Ectodermal cell (in vitro differentiated cells): ENCODE measurements at regions not wholly inside any gene's neighbourhood (a gene's known extent, or its start where the extent isn't known, plus 50 kb on each side); places are given as distances from the start of the nearest gene placed in this dataset.
"Not testable (repeated sequence)": the region's sequence is repeated elsewhere in the genome, so short reads cannot be mapped to it uniquely, and the experiment has no call there.

Experiments
- H3K27ac ChIP-seq: 2 replicates; pipeline ENCODE4 v1.7.0; 2013; ENCODE audit warnings: mild to moderate bottlenecking, low read depth, low read length; ENCODE audit not compliant: insufficient read depth, poor library complexity, severe bottlenecking
- H3K27me3 ChIP-seq: 2 replicates; pipeline ENCODE4 v1.7.0; 2013; ENCODE audit warnings: mild to moderate bottlenecking, low read length; ENCODE audit not compliant: insufficient read depth, control insufficient read depth, poor library complexity, severe bottlenecking
- H3K36me3 ChIP-seq: one replicate; pipeline ENCODE4 v1.7.0; 2013; ENCODE audit warnings: low read length; ENCODE audit not compliant: control insufficient read depth, insufficient read depth
- H3K4me1 ChIP-seq: one replicate; pipeline ENCODE4 v1.7.0; 2013; ENCODE audit warnings: low read length; ENCODE audit not compliant: control insufficient read depth, insufficient read depth
- H3K4me3 ChIP-seq: 2 replicates; pipeline ENCODE4 v1.7.0; 2013; ENCODE audit warnings: low read depth, low read length, control low read depth; ENCODE audit not compliant: insufficient read depth
- H3K9me3 ChIP-seq: 2 replicates; pipeline ENCODE4 v1.7.0; 2013; ENCODE audit warnings: mild to moderate bottlenecking, low read length, moderate library complexity; ENCODE audit not compliant: control insufficient read depth
- WGBS, 2 experiments: methylation state at CpG; one replicate each; pipeline ENCODE4 v1.1.7; 2013; ENCODE audit warnings: missing lambda C conversion rate in 2 of 2; 5-methylcytosine and 5-hydroxymethylcytosine counted together

DNA sequence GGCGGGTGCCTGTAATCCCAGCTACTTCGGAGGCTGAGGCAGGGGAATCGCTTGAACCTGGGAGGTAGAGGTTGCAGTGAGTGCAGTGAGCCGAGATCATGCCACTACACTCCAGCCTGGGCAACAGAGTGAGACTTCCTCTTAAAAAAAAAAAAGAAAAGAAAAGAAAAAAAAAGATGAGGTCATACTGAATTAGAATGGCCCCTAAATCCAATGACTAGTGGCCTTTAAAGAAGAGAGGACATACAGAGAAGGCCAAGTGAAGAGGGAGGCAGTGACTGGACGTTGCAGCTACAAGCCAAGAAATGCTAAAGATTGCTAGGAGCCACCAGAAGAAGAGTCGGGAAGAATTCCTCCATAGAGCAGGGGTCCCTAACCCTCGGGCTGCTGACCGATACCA, 76.9 kb upstream of the TIAM1 start:
- peaks cover 17% of the 10 kb centered on the region for H3K4me1 ChIP-seq
- no peaks in the 10 kb centered on the region for H3K9me3 ChIP-seq
- H3K27me3 ChIP-seq, result no peaks in the 10 kb centered on the region
- WGBS, 2 experiments, result 95 to 96% methylated on average over 8 of the region's 8 CpGs
- H3K27ac ChIP-seq, result no peak overlapping the region
- no peaks in the 10 kb centered on the region for H3K36me3 ChIP-seq
- no peak overlapping the region for H3K4me3 ChIP-seq

DNA sequence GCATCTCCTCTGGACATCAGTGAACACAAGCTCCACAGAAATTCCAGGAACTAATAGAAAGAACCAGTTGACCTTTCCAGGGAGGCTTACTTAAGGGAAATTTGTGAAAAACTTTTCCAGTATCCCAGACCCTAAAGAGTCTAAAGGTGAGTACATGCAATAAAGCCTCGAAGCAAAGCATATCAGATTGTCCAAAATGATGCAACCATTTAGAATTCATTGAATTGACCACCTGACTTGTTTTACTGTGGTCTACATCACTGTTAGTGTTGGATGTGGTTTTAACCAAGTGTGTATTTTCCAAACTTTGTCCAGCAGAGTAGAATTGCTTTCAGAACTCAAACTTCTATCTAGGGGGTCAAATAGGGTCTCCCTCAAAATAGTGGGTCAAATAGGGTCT, 76.3 kb upstream of the TIAM1 start:
- Histone ChIP-seq H3K4me1 (peaks cover 16% of the 10 kb centered on the region), H3K9me3 (no peaks in the 10 kb centered on the region), H3K27me3 (no peaks in the 10 kb centered on the region), H3K36me3 (no peaks in the 10 kb centered on the region), H3K4me3 (no peak overlapping the region), H3K27ac (no peak overlapping the region)
- WGBS, 2 experiments, result 92 to 100% methylated on average over 1 of the region's 1 CpG

DNA sequence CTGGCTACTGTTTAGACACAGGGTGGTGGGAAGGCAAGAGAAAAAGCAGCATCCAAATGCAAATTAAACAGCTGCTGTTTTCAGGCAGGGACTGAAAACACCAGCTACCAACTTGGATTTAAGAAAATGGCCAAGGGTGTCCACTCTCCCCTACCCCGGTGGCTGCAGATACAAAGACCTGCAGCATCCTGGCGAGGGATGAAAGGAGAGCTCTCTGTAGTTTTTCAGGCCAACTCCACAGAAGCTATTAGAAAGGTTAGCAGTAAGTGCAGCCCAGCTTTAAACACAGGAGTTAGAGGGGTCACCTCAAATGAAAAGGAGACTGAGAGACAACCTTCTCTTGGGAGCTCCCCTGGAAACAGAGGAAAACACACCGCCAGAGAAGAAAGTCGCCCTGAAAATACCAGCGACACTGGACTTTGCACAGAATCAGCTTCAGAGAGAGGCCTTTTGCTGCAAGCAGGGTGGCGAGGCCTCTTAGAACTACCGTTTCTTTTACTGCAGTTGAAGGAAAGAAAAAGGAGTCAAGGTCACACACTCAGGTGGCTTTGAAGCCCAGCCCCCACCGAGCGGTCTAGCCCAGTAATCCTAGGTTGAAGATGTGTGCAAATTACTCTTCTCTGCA, 74.4 kb upstream of the TIAM1 start:
- Histone ChIP-seq H3K27ac (peak overlapping the region; percentile 26), H3K9me3 (no peaks in the 10 kb centered on the region), H3K36me3 (no peaks in the 10 kb centered on the region), H3K4me1 (peaks cover 9% of the 10 kb centered on the region), H3K4me3 (no peak overlapping the region), H3K27me3 (no peaks in the 10 kb centered on the region)
- 78 to 79% methylated on average over 9 of the region's 9 CpGs for WGBS, 2 experiments

DNA sequence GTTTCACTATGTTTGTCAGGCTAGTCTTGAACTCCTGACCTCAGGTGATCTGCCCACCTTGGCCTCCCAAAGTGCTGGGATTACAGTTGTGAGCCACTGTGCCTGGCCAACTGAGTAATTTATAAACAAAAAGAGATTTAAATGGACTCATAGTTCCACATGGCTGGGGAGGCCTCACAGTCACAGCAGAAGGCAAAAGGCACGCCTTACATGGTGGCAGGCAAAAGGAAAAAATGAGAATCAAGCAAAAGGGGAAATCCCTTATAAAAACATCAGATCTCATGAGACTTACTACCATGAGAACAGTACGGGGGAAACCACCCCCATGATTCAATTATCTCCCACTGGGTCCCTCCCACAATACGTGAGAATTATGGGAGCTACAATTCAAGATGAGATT, 73.2 kb upstream of the TIAM1 start:
- 95 to 96% methylated on average over 3 of the region's 3 CpGs for WGBS, 2 experiments
- H3K36me3 ChIP-seq, H3K9me3 ChIP-seq, H3K4me3 ChIP-seq, H3K4me1 ChIP-seq, H3K27ac ChIP-seq, H3K27me3 ChIP-seq: not testable (repeated sequence)

DNA sequence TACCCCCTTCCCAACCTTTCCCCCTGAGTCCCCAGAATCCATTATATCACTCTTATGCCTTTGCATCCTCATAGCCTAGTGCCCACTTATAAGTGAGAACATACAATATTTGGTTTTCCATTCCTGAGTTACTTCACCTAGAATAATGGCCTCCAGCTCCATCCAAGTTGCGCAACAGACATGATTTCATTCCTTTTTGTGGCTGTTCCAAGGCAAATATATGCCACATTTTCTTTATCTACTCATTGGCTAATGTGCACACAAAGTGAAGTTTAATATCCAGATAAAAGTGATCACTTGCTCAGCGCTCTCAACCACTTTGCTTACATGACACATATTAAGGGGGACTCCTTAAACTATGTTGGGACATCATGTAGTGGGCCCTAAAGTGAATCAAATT, 72.4 kb upstream of the TIAM1 start:
- H3K4me1 ChIP-seq, result peaks cover 9% of the 10 kb centered on the region
- H3K27me3 ChIP-seq, result no peaks in the 10 kb centered on the region
- 97 to 99% methylated on average over 2 of the region's 2 CpGs for WGBS, 2 experiments
- no peak overlapping the region for H3K27ac ChIP-seq
- H3K9me3 ChIP-seq, result no peaks in the 10 kb centered on the region
- no peak overlapping the region for H3K4me3 ChIP-seq
- no peaks in the 10 kb centered on the region for H3K36me3 ChIP-seq

DNA sequence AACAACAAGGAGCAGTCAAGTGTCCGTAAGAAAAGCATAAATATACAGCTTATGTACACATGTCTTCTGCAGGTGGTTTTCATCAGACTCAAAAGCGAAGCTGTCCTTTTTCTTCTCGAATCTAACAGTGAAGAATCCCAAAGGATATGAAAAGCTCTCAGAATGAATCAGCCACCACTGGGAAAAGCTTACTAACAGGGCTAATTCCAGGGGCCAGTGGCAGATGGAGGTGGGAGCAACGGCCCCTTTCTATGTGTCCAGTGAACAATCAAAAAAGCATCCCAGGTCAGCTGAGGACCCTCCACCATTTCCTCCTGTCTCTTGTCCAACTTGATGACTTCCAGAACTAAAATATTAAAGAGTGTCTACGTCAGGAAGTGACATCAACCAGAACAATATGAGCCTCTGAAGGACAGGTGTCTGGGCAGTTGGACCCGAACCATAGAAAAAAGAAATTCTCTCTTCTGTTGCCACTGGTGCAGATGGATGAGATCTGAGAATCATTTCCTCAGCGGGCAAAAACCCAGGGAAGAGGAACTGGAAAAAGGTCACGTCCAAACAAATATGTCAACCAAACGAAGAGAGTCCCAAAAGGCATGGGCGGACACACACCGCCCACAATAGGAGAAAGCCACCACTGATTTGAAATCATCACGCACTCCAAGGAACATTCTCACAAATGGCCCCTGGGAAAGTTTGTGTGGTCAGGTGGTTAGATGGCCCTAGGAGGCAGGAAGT, 70.4 kb upstream of the TIAM1 start:
- WGBS, 2 experiments, result 94 to 95% methylated on average over 12 of the region's 12 CpGs
- Histone ChIP-seq H3K27ac (no peak overlapping the region), H3K9me3 (no peaks in the 10 kb centered on the region), H3K4me1 (peaks cover 9% of the 10 kb centered on the region), H3K36me3 (no peaks in the 10 kb centered on the region), H3K27me3 (no peaks in the 10 kb centered on the region), H3K4me3 (no peak overlapping the region)

DNA sequence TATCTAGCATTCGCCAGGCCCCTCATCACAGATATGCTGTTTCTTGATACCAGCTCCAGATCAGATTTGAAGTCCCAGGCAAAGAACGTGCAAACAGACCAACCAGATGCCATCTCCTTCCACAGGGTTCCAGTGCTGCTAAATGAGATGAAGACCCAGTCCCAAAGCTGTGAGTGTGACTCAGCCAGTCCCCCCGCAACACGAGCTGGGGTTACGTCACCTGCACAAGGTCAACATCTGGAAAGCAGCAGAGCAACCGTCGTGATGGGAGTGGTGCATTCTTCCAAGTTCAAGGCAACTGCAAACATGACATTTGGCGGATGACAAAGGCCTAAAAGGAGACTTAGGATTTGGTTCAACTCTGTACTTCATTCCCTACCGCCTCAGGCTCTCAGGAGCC, 69.6 kb upstream of the TIAM1 start:
- H3K27me3 ChIP-seq, result no peaks in the 10 kb centered on the region

DNA sequence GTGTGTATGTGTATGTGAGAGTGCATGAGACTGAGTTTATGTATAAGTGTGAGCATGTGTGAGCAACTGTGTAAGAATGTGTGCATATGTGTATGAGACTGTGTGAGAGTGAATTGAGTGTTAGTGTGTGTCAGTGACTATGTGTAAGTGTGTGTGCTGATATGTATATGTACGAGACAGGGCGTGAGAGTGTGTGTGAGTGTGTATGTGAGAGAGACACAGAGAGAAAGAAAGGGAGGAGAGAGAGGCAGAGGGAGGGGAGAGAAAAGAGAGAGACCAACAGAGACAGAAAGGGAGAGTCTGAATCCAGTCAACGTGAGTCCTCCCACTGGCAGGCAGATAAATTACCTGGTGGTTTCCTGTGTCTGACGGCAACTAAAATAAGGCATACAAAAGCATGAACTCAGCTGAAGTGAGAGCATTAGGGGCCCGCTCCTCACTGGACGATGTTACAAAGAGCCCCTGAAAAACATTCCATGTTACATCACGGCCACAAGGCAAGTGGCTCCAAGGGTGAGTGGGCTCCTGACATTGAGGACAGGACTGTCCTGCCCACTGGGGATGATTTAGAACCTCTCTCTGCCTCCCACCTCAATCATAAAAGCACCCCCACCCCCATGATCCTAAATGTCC, 66.6 kb upstream of the TIAM1 start:
- Histone ChIP-seq H3K9me3 (no peaks in the 10 kb centered on the region), H3K27me3 (no peaks in the 10 kb centered on the region), H3K4me1 (peaks cover 9% of the 10 kb centered on the region), H3K27ac (no peak overlapping the region), H3K4me3 (no peak overlapping the region), H3K36me3 (no peaks in the 10 kb centered on the region)
- 91 to 93% methylated on average over 7 of the region's 7 CpGs for WGBS, 2 experiments

More for the DNA sequence above, 69.6 kb upstream of the TIAM1 start:
- H3K4me3 ChIP-seq, result no peak overlapping the region
- no peaks in the 10 kb centered on the region for H3K36me3 ChIP-seq
- H3K9me3 ChIP-seq, result no peaks in the 10 kb centered on the region
- WGBS, 2 experiments, result 94% methylated on average over 9 of the region's 9 CpGs
- no peak overlapping the region for H3K27ac ChIP-seq
- peaks cover 3% of the 10 kb centered on the region for H3K4me1 ChIP-seq

DNA sequence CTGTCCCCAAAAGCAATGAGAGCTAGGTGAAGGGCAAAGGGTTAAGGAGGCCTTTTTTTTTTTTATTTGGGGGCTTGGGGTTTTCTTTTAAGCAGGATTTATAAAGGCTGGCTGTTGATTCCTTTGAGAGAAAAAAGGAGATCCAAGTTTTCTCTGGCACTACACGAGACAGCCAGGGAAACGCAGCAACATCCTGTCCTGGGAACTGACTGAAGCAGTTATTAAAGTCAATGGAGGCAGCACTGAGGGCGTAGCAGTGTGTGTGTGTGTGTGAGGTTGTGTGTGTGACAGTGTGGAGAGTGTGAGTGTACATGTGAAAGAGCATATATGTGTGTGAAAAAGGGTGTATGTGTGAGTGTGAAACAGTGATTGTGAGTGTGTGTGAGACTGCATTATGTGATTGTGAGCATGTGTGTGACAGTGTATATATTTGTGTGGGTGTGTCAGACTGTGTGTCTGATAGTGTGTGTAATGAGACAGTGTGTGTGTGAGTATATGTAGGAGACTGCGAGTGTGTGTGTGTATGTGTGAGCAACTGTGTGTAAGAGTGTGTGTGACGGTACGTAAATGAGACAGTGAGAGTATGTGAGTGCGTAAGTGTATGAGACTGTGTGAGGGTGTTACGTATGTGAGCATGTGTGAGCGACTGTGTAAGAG, 65.9 kb upstream of the TIAM1 start:
- 93 to 95% methylated on average over 9 of the region's 9 CpGs for WGBS, 2 experiments
- Histone ChIP-seq H3K4me1 (peaks cover 9% of the 10 kb centered on the region), H3K27ac (no peak overlapping the region), H3K9me3 (no peaks in the 10 kb centered on the region), H3K36me3 (no peaks in the 10 kb centered on the region), H3K27me3 (no peaks in the 10 kb centered on the region), H3K4me3 (no peak overlapping the region)
